ENCODE measurements at regions not wholly inside any gene's neighbourhood (a gene's known extent, or its start where the extent isn't known, plus 50 kb on each side); places are given as distances from the start of the nearest gene placed in this dataset.

GRCh38 chr4:107213410-107213809 lies 177.3 kb upstream of the DKK2 start:
- Histone ChIP-seq H2BK5ac (ENCODE audit: low read depth, low read length, poor library complexity, severe bottlenecking) (no peak overlapping the region), H2BK15ac (ENCODE audit: low read depth, low read length) (no peak overlapping the region), H4K20me1 (ENCODE audit: insufficient read depth, low read length) (no peaks in the 10 kb centered on the region), H2BK20ac (ENCODE audit: low read depth, low read length) (no peak overlapping the region), H3K18ac (ENCODE audit: low read depth, low read length) (no peak overlapping the region), H2BK120ac (ENCODE audit: low read depth, low read length) (no peak overlapping the region), H3K9me1 (ENCODE audit: insufficient read depth, low read length) (no peaks in the 10 kb centered on the region), H3K4me2 (ENCODE audit: low read depth, low read length) (no peak overlapping the region), H3K36me3 (ENCODE audit: control insufficient read depth, insufficient read depth, low read length) (no peaks in the 10 kb centered on the region), H3K79me1 (ENCODE audit: low read depth in 1 of 2, low read length in 2 of 2) (no peaks in the 10 kb centered on the region), H4K8ac (ENCODE audit: low read depth in 2 of 2, low read length in 2 of 2) (no peak overlapping the region), H3K4me3 (ENCODE audit: insufficient read depth, low read depth, low read length) (no peak overlapping the region), H3K4me1 (ENCODE audit: control insufficient read depth, insufficient read depth, low read length) (no peaks in the 10 kb centered on the region), H2AFZ (replicated peaks; ENCODE audit: low read length, poor library complexity) (no peak overlapping the region), H3K9ac (ENCODE audit: low read depth, low read length) (no peak overlapping the region), H3K9me3 (ENCODE audit: control insufficient read depth, insufficient read depth, low read length) (no peaks in the 10 kb centered on the region), H3K27ac (ENCODE audit: insufficient read depth, low read length) (no peak overlapping the region), H4K5ac (ENCODE audit: low read depth, low read length) (no peak overlapping the region), H3K27me3 (ENCODE audit: control insufficient read depth, insufficient read depth, low read length) (no peaks in the 10 kb centered on the region), H2AK5ac (ENCODE audit: low read depth, low read length) (no peak overlapping the region), H3K14ac (replicated peaks; ENCODE audit: low read depth, low read length) (no peak overlapping the region), H3K56ac (ENCODE audit: extremely low read depth, insufficient read depth, low read length) (no peak overlapping the region), H3K4ac (ENCODE audit: low read depth, low read length) (no peak overlapping the region), H3K23ac (ENCODE audit: low read depth, low read length) (no peak overlapping the region), H2AK9ac (replicated peaks; ENCODE audit: low read depth, low read length, poor library complexity) (no peak overlapping the region), H4K91ac (ENCODE audit: insufficient read depth, low read depth, low read length) (no peak overlapping the region)
- no peak for ATAC-seq (ENCODE audit: low read depth)
- no TSS peak for BruUV-seq (replicated peaks)
- no peak for DNase-seq
- TF ChIP-seq MAFK (IDR thresholded peaks at IDR 0.05; ENCODE audit: low read depth, low read length) = no peak
- TF ChIP-seq NFE2L2 (IDR thresholded peaks at IDR 0.05; ENCODE audit: low read depth, low read length) = no peak
- no peak for TF ChIP-seq MAZ (IDR thresholded peaks at IDR 0.05; ENCODE audit: borderline replicate concordance, low read depth, low read length)
- TF ChIP-seq RCOR1 (IDR thresholded peaks at IDR 0.05; ENCODE audit: insufficient replicate concordance, low read length) = no peak
- no peak for TF ChIP-seq RFX5 (IDR thresholded peaks at IDR 0.05; ENCODE audit: low read depth, low read length)
- no peak for TF ChIP-seq BHLHE40 (IDR thresholded peaks at IDR 0.05; ENCODE audit: low read depth, low read length)
- no peak for TF ChIP-seq CHD1 (IDR thresholded peaks at IDR 0.05; ENCODE audit: low read depth, low read length)
- TF ChIP-seq CEBPB (IDR thresholded peaks at IDR 0.05; ENCODE audit: low read depth, low read length) = no peak
- TF ChIP-seq CTCF (conservative IDR thresholded peaks at IDR 0.05; ENCODE audit: low read depth, low read length) = no peak
- TF ChIP-seq SMC3 (IDR thresholded peaks at IDR 0.05; ENCODE audit: low read depth, low read length) = no peak
- TF ChIP-seq FOS (IDR thresholded peaks at IDR 0.05; ENCODE audit: low read depth, low read length) = no peak
- no peak for TF ChIP-seq MXI1 (IDR thresholded peaks at IDR 0.05; ENCODE audit: borderline replicate concordance, low read depth, low read length)
- no peak for TF ChIP-seq USF2 (IDR thresholded peaks at IDR 0.05; ENCODE audit: low read depth, low read length)
- TF ChIP-seq POLR2A (IDR thresholded peaks at IDR 0.05; ENCODE audit: low read depth, low read length) = no peak
- TF ChIP-seq ELK1 (IDR thresholded peaks at IDR 0.05; ENCODE audit: borderline replicate concordance, low read depth, low read length) = no peak
- TF ChIP-seq RAD21 (IDR thresholded peaks at IDR 0.05; ENCODE audit: low read length) = no peak
- ChIA-PET POLR2A (ENCODE audit: unreplicated experiment) (no interaction called here), CTCF (no interaction called here)
- intact Hi-C loops (cut with micrococcal nuclease) (no loop called here), dilution Hi-C loops (cut with HindIII; ENCODE audit: low sequenced_read_pairs, unreplicated experiment) (no loop called here), in situ Hi-C loops (cut with MboI; ENCODE audit: low sequenced_read_pairs) (no loop called here)
- WGBS, 2 experiments (ENCODE audit: extremely low coverage in 2 of 2, insufficient read length in 1 of 2) = no CpG with 5 or more reads among the region's 3 CpGs
